Activated CD4-positive, alpha-beta T cell treated with anti-CD3 and anti-CD28 coated beads, Interleukin-2, amount 50 U/mL, for 24 hours (primary cell): ENCODE measurements at regions not wholly inside any gene's neighbourhood (a gene's known extent, or its start where the extent isn't known, plus 50 kb on each side); places are given as distances from the start of the nearest gene placed in this dataset.

Source experiments
- DNase-seq, 2 donors: peaks; one replicate each; pipeline ENCODE4 v3.0.0-alpha.2; 2020; ENCODE audit warnings: low read depth in 1 of 2, low spot score in 1 of 2

- no peak for DNase-seq
These were observed 112.8 kb downstream of the LINC00237 start for GRCh38 chr20:20993372-20993771.

- DNase-seq: no peak
These were observed 113.3 kb downstream of the LINC00237 start for GRCh38 chr20:20992686-20993360.

DNA sequence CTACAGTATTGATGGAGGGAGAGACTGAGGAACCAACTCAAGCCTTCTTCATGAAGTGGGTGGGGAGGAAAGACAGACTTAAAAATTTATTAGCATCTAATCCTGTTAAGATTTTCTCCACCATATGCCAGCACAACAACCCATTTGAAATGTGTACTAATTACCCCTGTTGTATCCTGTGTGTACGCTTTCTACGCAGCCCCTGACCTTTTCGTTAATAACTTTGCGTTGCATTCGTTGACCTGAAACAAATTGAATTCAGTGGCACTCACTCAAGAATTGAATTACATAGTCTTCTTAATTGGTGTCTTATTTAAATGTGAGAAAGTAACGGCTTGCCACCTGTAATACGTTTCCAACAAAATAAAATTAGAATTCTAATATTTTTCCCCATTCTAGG lies 113.9 kb downstream of the LINC00237 start:
- no peak for DNase-seq

DNA sequence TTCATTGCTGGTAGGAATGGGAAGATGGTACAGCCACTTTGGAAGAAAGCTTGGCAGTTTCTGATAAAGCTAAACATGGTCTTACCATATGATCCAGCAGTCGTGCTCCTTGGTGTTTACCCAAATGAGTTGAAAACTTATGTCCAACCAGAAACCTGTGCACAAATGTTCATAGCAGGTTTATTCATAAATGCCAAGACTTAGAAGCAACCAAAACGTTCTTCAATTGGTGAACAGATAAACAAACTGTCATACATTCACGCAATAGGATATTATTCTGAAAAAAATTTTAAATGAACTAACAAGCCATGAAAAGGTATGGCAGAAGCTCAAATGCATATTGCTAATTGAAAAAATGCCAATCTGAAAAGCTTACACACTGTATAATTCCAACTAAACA lies 117.1 kb downstream of the LINC00237 start:
- no peak for DNase-seq

- DNase-seq: no peak
These were observed 126.2 kb downstream of the LINC00237 start for GRCh38 chr20:20979934-20980333.

DNA sequence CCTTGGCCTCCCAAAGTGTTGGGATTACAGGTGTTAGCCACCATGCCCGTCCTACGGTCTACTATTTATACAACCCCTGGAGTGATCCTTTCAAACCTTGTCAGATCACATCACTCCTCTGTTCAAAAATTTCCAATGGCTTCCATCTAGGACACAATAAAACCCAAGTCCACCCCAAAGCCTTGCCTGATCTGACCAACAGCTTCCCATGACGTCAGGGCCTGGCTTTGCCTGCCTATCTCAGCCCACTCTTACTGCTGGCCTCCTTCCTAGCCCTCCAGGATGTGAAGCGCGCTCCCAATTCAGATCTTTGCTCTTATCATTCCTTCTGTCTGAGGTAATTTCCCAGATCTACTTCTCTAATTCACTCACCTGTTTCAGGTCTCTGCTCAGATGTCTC lies 128.4 kb downstream of the LINC00237 start:
- DNase-seq: no peak

GRCh38 chr20:20972490-20972889 lies 133.7 kb downstream of the LINC00237 start:
- DNase-seq: no peak

- DNase-seq: no peak
These were observed 134.3 kb downstream of the LINC00237 start for GRCh38 chr20:20971810-20972209.

GRCh38 chr20:20970841-20971240 lies 135.3 kb downstream of the LINC00237 start:
- no peak for DNase-seq

DNA sequence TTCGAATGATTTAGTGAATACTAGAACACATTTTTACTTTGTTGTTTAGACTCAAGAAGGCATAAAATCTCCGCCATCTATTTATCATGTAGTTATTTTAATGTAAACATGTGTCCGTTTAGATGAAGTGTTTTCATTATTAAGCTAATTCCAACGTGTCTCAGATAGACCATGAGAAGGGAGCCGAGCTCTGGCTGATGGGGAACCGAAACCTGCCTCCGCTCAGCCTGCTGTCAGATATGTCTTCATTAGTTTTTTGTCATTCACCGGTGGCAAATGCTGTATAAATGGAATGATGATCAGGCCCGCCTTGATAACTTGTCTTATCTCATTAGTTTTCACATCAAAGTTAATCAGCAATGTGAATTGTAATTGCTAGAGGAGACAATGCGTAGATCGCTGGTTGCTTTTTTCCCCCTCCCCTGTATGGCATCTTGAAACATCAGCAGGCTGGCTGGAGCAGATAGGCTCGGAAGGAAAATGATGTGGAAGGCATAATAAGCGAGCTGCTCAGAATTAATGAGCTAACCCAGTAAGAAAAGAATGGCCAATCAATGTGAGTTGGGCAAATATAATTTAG lies 136.4 kb downstream of the LINC00237 start:
- DNase-seq: no peak

- DNase-seq: no peak
These were observed 138.5 kb downstream of the LINC00237 start for GRCh38 chr20:20967564-20968184.

- DNase-seq: no peak
These were observed 140.0 kb downstream of the LINC00237 start for GRCh38 chr20:20966171-20966570.

GRCh38 chr20:20959031-20959755 lies 147.0 kb downstream of the LINC00237 start:
- no peak for DNase-seq

- DNase-seq: no peak
These were observed 149.6 kb downstream of the LINC00237 start for GRCh38 chr20:20956513-20956931.

DNA sequence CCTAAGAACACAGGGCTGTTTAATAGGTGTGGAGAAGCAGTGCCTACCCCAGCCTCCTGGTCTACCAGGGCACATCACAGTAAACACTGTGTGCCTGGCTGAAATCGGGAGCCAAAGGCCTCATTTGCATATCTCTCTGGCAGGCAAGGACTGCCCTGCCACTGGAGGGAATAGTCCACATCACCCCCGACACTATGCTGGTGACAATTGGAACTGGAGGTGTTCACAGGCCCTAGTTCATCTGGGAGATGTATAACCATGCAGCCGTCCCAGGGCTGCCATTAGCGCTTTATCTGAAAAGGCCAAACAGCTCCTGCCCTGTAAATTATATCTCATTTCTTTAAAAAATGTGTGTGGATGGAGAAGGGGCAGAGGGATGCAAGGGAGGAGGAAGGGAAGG lies 150.3 kb downstream of the LINC00237 start:
- no peak for DNase-seq

- DNase-seq: no peak
These were observed 152.2 kb downstream of the LINC00237 start for GRCh38 chr20:20953738-20954618.

GRCh38 chr20:20950620-20951019 lies 155.5 kb downstream of the LINC00237 start:
- DNase-seq: no peak

GRCh38 chr20:20946122-20946759 lies 159.9 kb downstream of the LINC00237 start:
- no peak for DNase-seq

GRCh38 chr20:20941468-20941889 lies 164.7 kb downstream of the LINC00237 start:
- no peak for DNase-seq

DNA sequence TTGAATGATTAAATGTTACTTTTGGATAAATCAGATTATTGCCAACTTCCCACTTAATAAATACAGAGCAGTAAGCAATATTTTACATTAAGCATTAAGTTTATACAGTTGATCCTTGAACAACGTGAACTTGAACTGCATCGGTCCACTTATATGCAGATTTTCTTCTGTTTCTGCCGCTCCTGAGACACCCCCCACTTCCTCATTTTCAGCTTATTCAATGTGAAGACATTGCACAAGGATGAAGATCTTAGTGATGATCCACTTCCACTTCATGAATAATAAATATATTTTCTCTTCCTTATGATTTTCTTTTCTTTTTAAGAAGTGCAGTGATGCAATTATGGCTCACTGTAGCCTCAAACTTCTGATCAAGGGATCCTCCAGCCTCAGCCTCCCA lies 167.2 kb downstream of the LINC00237 start:
- no peak for DNase-seq
